HCT116 (cell line): ENCODE measurements at regions not wholly inside any gene's neighbourhood (a gene's known extent, or its start where the extent isn't known, plus 50 kb on each side); places are given as distances from the start of the nearest gene placed in this dataset.
"Not testable (repeated sequence)": the region's sequence is repeated elsewhere in the genome, so short reads cannot be mapped to it uniquely, and the experiment has no call there.

Experiments used
- ATAC-seq: fragments of 200-7000 bp; cut with Tn5 transposase; 2 replicates; pipeline ENCODE4 v1.9.1; 2020; ENCODE audit warnings: mild to moderate bottlenecking, moderate library complexity
- BruUV-seq: library from RNA; stranded (reverse); fragments of 400-500 nt; replicated peaks from 2 replicates; lab custom pipeline; 2021; lab: Mats Ljungman, UMichigan
- CTCF ChIA-PET: fragments of 300-600 bp; sonication (Branson Sonifier 250); formaldehyde crosslinking; loops from one replicate; lab custom pipeline; 2021; ENCODE audit warnings: antibody characterized with exemption; lab: Charles Lee
- POLR2A ChIA-PET: fragments of 300-600, 350-600 bp; sonication (Branson Sonifier 250); formaldehyde crosslinking; loops from one replicate; lab custom pipeline; 2021; ENCODE audit warnings: antibody characterized with exemption; lab: Charles Lee
- RAD21 ChIA-PET, 2 experiments: fragments of 300-600 bp; sonication (Branson Sonifier 250); formaldehyde crosslinking; loops; one replicate each; lab custom pipeline; 2023; ENCODE audit warnings: low total read pairs in 2 of 2; ENCODE audit not compliant: uncharacterized antibody in 2 of 2, unreplicated experiment in 2 of 2, low non-redundant PET in 1 of 2; lab: Charles Lee
- DNase-seq: peaks from one replicate; pipeline ENCODE4 v3.0.0-alpha.2; 2010; ENCODE audit warnings: low read depth, low spot score
- H2AFZ ChIP-seq: fragments of 200-600 bp; shearing (Covaris generic), sonication (generic); 2 replicates; pipeline ENCODE4 v1.6.1; 2017; ENCODE audit warnings: low read depth, mixed run types, mixed read lengths, antibody characterized with exemption, low read length; ENCODE audit not compliant: poor library complexity, severe bottlenecking
- H3K27ac ChIP-seq: 2 replicates; pipeline ENCODE4 v1.5.1; 2012; ENCODE audit warnings: low read depth, low read length
- H3K27me3 ChIP-seq: fragments of 200-600 bp; sonication (generic); 2 replicates; pipeline ENCODE4 v1.6.1; 2016; ENCODE audit warnings: mixed run types, low read length, mixed read lengths; ENCODE audit not compliant: insufficient read depth
- H3K36me3 ChIP-seq, 2 experiments: fragments of 200-500 bp in 1 of 2; fragments of 200-600 bp in 1 of 2; sonication (Bioruptor generic) in 1 of 2; sonication (generic) in 1 of 2; 2 replicates each; pipeline versions ENCODE4 v1.5.1 to v1.6.1; 2014 to 2016; ENCODE audit warnings: low read length in 2 of 2, inconsistent platforms in 1 of 2, mixed read lengths in 1 of 2, mixed run types in 1 of 2; ENCODE audit not compliant: insufficient read depth in 2 of 2, control insufficient read depth in 1 of 2
- H3K4me1 ChIP-seq, 2 experiments: fragments of 200-600 bp in 1 of 2; sonication (generic) in 1 of 2; 2 replicates each; pipeline versions ENCODE4 v1.5.1 to v1.6.1; 2012 to 2017; ENCODE audit warnings: low read length in 2 of 2, inconsistent platforms in 1 of 2, mild to moderate bottlenecking in 1 of 2, mixed read lengths in 1 of 2, mixed run types in 1 of 2, moderate library complexity in 1 of 2; ENCODE audit not compliant: insufficient read depth in 2 of 2, control insufficient read depth in 1 of 2
- H3K4me2 ChIP-seq: fragments of 200-600 bp; sonication (generic); 2 replicates; pipeline ENCODE4 v1.6.1; 2017; ENCODE audit warnings: mixed run types, low read length, mixed read lengths
- H3K4me3 ChIP-seq, 2 experiments: fragments of 200-600 bp in 1 of 2; sonication (generic) in 1 of 2; replicated peaks in 1 of 2; 2 replicates each; pipeline ENCODE4 v1.5.1; 2011 to 2016; ENCODE audit warnings: low read length in 2 of 2, control low read depth in 1 of 2, low read depth in 1 of 2, mild to moderate bottlenecking in 1 of 2, mixed read lengths in 1 of 2, mixed run types in 1 of 2
- H3K79me2 ChIP-seq: fragments of 200-600 bp; sonication (generic); 2 replicates; pipeline ENCODE4 v1.6.1; 2017; ENCODE audit warnings: mild to moderate bottlenecking, mixed run types, low read length, moderate library complexity, mixed read lengths; ENCODE audit not compliant: insufficient read depth
- H3K9ac ChIP-seq: fragments of 200-600 bp; sonication (generic); 2 replicates; pipeline ENCODE4 v1.6.1; 2016; ENCODE audit warnings: low read length, mixed read lengths
- H3K9me2 ChIP-seq: fragments of 200-600 bp; sonication (generic), shearing (Covaris generic); 2 replicates; pipeline ENCODE4 v1.6.1; 2017; ENCODE audit warnings: mixed run types, mild to moderate bottlenecking, moderate library complexity; ENCODE audit not compliant: insufficient read depth
- H3K9me3 ChIP-seq, 2 experiments: fragments of 200-500 bp in 1 of 2; fragments of 200-600 bp in 1 of 2; sonication (Bioruptor generic) in 1 of 2; sonication (generic) in 1 of 2; 2 replicates each; pipeline ENCODE4 v1.6.1; 2014 to 2017; ENCODE audit warnings: low read length in 2 of 2, mixed read lengths in 2 of 2, inconsistent platforms in 1 of 2, low read depth in 1 of 2, mild to moderate bottlenecking in 1 of 2, mixed run types in 1 of 2, moderate library complexity in 1 of 2; ENCODE audit not compliant: control insufficient read depth in 1 of 2, insufficient read depth in 1 of 2
- H4K20me1 ChIP-seq: fragments of 200-600 bp; sonication (generic), shearing (Covaris generic); 2 replicates; pipeline ENCODE4 v1.6.1; 2017; ENCODE audit warnings: mixed run types, mild to moderate bottlenecking, moderate library complexity; ENCODE audit not compliant: insufficient read depth
- EZH2 ChIP-seq: fragments of 200-600 bp; sonication (generic); IDR thresholded peaks from 2 replicates; pipeline ENCODE4 v1.6.1; 2017; ENCODE audit warnings: antibody characterized with exemption, mixed run types
- JUND ChIP-seq: IDR thresholded peaks from 2 replicates; pipeline ENCODE4 v1.6.1; 2012
- intact Hi-C: fragments of 100-400 bp; cut with micrococcal nuclease; formaldehyde crosslinking; loops from 2 replicates; pipeline ENCODE4 v1.10.0; 2022

GRCh38 chr3:15993660-15994059, 180.8 kb upstream of the GALNT15 start:
- ATAC-seq, BruUV-seq, H3K4me1 ChIP-seq, H3K9ac ChIP-seq, H3K4me2 ChIP-seq, H3K9me2 ChIP-seq, H3K9me3 ChIP-seq, RAD21 ChIA-PET, H3K27ac ChIP-seq, CTCF ChIA-PET, H2AFZ ChIP-seq, H3K36me3 ChIP-seq, intact Hi-C loops, H4K20me1 ChIP-seq, DNase-seq, H3K27me3 ChIP-seq, H3K79me2 ChIP-seq, H3K4me3 ChIP-seq, POLR2A ChIA-PET: not testable (repeated sequence)

- RAD21 ChIA-PET, H3K4me1 ChIP-seq, DNase-seq, H3K27me3 ChIP-seq, H3K4me3 ChIP-seq, CTCF ChIA-PET, BruUV-seq, H3K9me3 ChIP-seq, H3K4me2 ChIP-seq, ATAC-seq, H2AFZ ChIP-seq, intact Hi-C loops, H3K79me2 ChIP-seq, POLR2A ChIA-PET, H4K20me1 ChIP-seq, H3K9ac ChIP-seq, H3K27ac ChIP-seq, H3K36me3 ChIP-seq, H3K9me2 ChIP-seq: not testable (repeated sequence)
Measured at GRCh38 chr3:15996496-15996895, 178.0 kb upstream of the GALNT15 start.

GRCh38 chr3:15997274-15997943, 177.1 kb upstream of the GALNT15 start:
- TF ChIP-seq EZH2 (no peak), JUND (no peak)
- POLR2A ChIA-PET, result no interaction called here
- BruUV-seq, result no TSS peak
- no peak overlapping the region for H2AFZ ChIP-seq
- no peaks in the 10 kb centered on the region for H3K4me1 ChIP-seq
- H3K4me3 ChIP-seq, result no peak overlapping the region
- H3K27ac ChIP-seq, result no peak overlapping the region
- no peaks in the 10 kb centered on the region for H3K36me3 ChIP-seq
- intact Hi-C loops, result no loop called here
- H3K27me3 ChIP-seq, result no peaks in the 10 kb centered on the region
- H3K79me2 ChIP-seq, result no peaks in the 10 kb centered on the region
- CTCF ChIA-PET, result no interaction called here
- no peak overlapping the region for H3K9ac ChIP-seq
- no peak overlapping the region for H3K4me2 ChIP-seq
- H3K9me2 ChIP-seq, result no peaks in the 10 kb centered on the region
- no peaks in the 10 kb centered on the region for H4K20me1 ChIP-seq
- RAD21 ChIA-PET, result no interaction called here
- DNase-seq (no peak), ATAC-seq (no peak)
- no peaks in the 10 kb centered on the region for H3K9me3 ChIP-seq
